ENCODE measurements at regions not wholly inside any gene's neighbourhood (a gene's known extent, or its start where the extent isn't known, plus 50 kb on each side); places are given as distances from the start of the nearest gene placed in this dataset.

DNA sequence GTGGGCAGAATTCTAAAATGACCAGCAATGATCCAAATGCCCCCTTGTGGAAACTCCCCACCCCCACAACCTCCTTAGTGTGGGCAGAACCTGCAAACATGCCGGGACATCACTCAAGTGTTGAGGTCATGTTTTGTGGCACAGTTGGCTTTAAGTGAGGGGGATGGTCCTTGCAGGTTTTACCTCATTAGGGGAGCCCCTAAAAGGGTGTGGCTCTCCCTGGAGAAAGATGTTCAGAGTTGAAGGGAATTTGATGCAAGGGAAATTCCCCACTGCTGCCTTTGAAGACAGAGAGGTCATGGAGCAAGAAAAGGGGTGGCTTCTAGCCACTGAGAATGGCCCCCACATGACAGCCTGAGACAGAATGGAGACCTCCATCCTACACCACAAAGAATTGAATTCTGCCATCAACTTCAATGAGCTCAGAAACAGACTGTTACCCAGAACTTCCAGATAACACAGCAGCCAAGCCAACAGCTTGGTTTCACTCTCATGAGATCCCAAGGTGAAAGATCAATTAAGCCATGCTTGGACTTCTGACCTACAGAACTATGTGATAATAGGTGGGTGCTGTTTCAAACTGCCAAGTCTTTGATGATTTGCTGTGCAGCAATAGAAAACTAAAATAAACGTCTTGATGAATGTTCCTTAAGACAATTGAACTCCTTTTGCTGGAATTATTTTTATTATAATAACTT lies 103.4 kb downstream of the MED10 start:
- TF ChIP-seq CREB1 (IDR thresholded peaks at IDR 0.05; ENCODE audit: low read depth) (no peak), FOXM1 (IDR thresholded peaks at IDR 0.05; ENCODE audit: borderline replicate concordance, low read depth) (no peak), CEBPB (IDR thresholded peaks at IDR 0.05) (no peak), EP300 (IDR thresholded peaks at IDR 0.05; ENCODE audit: borderline replicate concordance) (no peak), TEAD4 (IDR thresholded peaks at IDR 0.05) (no peak), EGR1 (IDR thresholded peaks at IDR 0.05) (no peak), TAF1 (IDR thresholded peaks at IDR 0.05; ENCODE audit: low read depth) (no peak)
- TF ChIP-seq, protein P1, sequence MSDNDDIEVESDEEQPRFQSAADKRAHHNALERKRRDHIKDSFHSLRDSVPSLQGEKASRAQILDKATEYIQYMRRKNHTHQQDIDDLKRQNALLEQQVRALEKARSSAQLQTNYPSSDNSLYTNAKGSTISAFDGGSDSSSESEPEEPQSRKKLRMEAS (IDR thresholded peaks at IDR 0.05), result no peak
- TF ChIP-seq, protein P2, sequence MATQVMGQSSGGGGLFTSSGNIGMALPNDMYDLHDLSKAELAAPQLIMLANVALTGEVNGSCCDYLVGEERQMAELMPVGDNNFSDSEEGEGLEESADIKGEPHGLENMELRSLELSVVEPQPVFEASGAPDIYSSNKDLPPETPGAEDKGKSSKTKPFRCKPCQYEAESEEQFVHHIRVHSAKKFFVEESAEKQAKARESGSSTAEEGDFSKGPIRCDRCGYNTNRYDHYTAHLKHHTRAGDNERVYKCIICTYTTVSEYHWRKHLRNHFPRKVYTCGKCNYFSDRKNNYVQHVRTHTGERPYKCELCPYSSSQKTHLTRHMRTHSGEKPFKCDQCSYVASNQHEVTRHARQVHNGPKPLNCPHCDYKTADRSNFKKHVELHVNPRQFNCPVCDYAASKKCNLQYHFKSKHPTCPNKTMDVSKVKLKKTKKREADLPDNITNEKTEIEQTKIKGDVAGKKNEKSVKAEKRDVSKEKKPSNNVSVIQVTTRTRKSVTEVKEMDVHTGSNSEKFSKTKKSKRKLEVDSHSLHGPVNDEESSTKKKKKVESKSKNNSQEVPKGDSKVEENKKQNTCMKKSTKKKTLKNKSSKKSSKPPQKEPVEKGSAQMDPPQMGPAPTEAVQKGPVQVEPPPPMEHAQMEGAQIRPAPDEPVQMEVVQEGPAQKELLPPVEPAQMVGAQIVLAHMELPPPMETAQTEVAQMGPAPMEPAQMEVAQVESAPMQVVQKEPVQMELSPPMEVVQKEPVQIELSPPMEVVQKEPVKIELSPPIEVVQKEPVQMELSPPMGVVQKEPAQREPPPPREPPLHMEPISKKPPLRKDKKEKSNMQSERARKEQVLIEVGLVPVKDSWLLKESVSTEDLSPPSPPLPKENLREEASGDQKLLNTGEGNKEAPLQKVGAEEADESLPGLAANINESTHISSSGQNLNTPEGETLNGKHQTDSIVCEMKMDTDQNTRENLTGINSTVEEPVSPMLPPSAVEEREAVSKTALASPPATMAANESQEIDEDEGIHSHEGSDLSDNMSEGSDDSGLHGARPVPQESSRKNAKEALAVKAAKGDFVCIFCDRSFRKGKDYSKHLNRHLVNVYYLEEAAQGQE (IDR thresholded peaks at IDR 0.05; ENCODE audit: low read depth), result no peak
